ENCODE measurements at regions not wholly inside any gene's neighbourhood (a gene's known extent, or its start where the extent isn't known, plus 50 kb on each side); places are given as distances from the start of the nearest gene placed in this dataset.

DNA sequence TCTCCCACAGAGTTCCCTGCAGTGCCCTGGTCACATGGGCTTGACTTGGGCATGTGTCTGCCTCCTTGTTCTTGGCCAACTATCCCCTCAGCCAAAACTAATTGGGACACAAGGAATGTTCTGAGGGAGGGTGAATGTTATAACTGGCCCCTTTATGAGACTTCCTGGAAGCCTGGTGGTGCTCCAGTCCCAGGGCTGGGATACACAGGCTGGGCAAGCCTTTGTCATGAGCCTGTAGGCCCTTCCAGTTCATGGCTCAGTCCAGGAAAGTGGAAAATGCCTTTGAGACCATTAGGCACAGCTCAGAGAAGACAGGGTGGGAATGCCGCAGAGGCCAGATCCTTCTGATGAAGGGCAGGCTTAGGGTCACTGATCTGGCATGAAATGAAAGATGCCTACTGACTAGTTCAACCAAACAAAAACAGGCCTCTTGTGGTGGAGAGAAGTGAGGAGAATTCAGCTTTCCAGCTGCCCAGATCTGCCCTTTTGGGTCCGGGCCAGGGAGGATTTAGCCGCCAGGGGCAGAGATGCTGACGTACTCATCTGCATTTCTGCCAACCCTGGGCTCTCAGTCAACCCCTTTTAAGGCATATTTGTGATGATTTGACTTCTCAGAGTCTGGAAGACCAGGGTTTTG is 961.5 kb downstream of the KCNMA1 start:
- no peak overlapping the region for H3K27ac ChIP-seq (ENCODE audit: low read depth, low read length)
- no TSS peak for BruUV-seq (replicated peaks)
- H3K36me3 ChIP-seq (ENCODE audit: control insufficient read depth in 1 of 2, insufficient read depth in 2 of 2, low read length in 2 of 2), result no peaks in the 10 kb centered on the region
- H3K9me2 ChIP-seq (ENCODE audit: insufficient read depth), result no peaks in the 10 kb centered on the region
- 0 out of 2 replicates have a peak, but pooled peaks cover 11% of the 10 kb centered on the region for H3K27me3 ChIP-seq (ENCODE audit: insufficient read depth, low read length)
- no peak overlapping the region for H3K9ac ChIP-seq (ENCODE audit: low read length)
- no peaks in the 10 kb centered on the region for H3K79me2 ChIP-seq (ENCODE audit: insufficient read depth, low read length)
- ATAC-seq (no peak), DNase-seq (ENCODE audit: low read depth, low spot score) (no peak)
- no peaks in the 10 kb centered on the region for H4K20me1 ChIP-seq (ENCODE audit: insufficient read depth)
- ChIA-PET RAD21 (ENCODE audit: low non-redundant PET in 1 of 2, low total read pairs in 2 of 2, uncharacterized antibody in 2 of 2, unreplicated experiment in 2 of 2) (no interaction called here), POLR2A (no interaction called here), CTCF (no interaction called here)
- no peak overlapping the region for H3K4me2 ChIP-seq (ENCODE audit: low read length)
- intact Hi-C loops (cut with micrococcal nuclease), result no loop called here
- no peaks in the 10 kb centered on the region for H3K9me3 ChIP-seq (ENCODE audit: control insufficient read depth in 1 of 2, insufficient read depth in 1 of 2, low read depth in 1 of 2, low read length in 2 of 2)
- no peak overlapping the region for H2AFZ ChIP-seq (ENCODE audit: low read depth, low read length, poor library complexity, severe bottlenecking)
- no peaks in the 10 kb centered on the region for H3K4me1 ChIP-seq (ENCODE audit: control insufficient read depth in 1 of 2, insufficient read depth in 2 of 2, low read length in 2 of 2)
- H3K4me3 ChIP-seq (replicated peaks in 1 of 2; ENCODE audit: low read depth in 1 of 2, low read length in 2 of 2), result no peak overlapping the region
- no peak for TF ChIP-seq EZH2 (IDR thresholded peaks at IDR 0.05)
- no peak for TF ChIP-seq MAX (IDR thresholded peaks at IDR 0.05)
- TF ChIP-seq EZH2phosphoT487 (IDR thresholded peaks at IDR 0.05; ENCODE audit: borderline replicate concordance), result no peak
- TF ChIP-seq, protein P1, sequence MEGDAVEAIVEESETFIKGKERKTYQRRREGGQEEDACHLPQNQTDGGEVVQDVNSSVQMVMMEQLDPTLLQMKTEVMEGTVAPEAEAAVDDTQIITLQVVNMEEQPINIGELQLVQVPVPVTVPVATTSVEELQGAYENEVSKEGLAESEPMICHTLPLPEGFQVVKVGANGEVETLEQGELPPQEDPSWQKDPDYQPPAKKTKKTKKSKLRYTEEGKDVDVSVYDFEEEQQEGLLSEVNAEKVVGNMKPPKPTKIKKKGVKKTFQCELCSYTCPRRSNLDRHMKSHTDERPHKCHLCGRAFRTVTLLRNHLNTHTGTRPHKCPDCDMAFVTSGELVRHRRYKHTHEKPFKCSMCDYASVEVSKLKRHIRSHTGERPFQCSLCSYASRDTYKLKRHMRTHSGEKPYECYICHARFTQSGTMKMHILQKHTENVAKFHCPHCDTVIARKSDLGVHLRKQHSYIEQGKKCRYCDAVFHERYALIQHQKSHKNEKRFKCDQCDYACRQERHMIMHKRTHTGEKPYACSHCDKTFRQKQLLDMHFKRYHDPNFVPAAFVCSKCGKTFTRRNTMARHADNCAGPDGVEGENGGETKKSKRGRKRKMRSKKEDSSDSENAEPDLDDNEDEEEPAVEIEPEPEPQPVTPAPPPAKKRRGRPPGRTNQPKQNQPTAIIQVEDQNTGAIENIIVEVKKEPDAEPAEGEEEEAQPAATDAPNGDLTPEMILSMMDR (IDR thresholded peaks at IDR 0.05 in 2 of 3, conservative IDR thresholded peaks at IDR 0.05 in 1 of 3; ENCODE audit: borderline replicate concordance in 1 of 3, insufficient read depth in 1 of 3, low read depth in 2 of 3, low read length in 2 of 3), result no peak
- no peak for TF ChIP-seq POLR2AphosphoS5 (IDR thresholded peaks at IDR 0.05; ENCODE audit: low read depth, low read length)
- TF ChIP-seq TCF7L2 (IDR thresholded peaks at IDR 0.05; ENCODE audit: borderline replicate concordance, extremely low read depth, insufficient read depth, insufficient read length), result no peak
- no peak for TF ChIP-seq ZFX (IDR thresholded peaks at IDR 0.05)
- no peak for TF ChIP-seq SRF (IDR thresholded peaks at IDR 0.05; ENCODE audit: low read depth)
- TF ChIP-seq ELF1 (IDR thresholded peaks at IDR 0.05; ENCODE audit: borderline replicate concordance, low read depth), result no peak
- TF ChIP-seq, protein P2, sequence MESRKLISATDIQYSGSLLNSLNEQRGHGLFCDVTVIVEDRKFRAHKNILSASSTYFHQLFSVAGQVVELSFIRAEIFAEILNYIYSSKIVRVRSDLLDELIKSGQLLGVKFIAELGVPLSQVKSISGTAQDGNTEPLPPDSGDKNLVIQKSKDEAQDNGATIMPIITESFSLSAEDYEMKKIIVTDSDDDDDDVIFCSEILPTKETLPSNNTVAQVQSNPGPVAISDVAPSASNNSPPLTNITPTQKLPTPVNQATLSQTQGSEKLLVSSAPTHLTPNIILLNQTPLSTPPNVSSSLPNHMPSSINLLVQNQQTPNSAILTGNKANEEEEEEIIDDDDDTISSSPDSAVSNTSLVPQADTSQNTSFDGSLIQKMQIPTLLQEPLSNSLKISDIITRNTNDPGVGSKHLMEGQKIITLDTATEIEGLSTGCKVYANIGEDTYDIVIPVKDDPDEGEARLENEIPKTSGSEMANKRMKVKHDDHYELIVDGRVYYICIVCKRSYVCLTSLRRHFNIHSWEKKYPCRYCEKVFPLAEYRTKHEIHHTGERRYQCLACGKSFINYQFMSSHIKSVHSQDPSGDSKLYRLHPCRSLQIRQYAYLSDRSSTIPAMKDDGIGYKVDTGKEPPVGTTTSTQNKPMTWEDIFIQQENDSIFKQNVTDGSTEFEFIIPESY (IDR thresholded peaks at IDR 0.05; ENCODE audit: extremely low read depth, insufficient replicate concordance, low read length), result no peak
- TF ChIP-seq CBX3 (IDR thresholded peaks at IDR 0.05; ENCODE audit: low read depth), result no peak
- TF ChIP-seq REST (IDR thresholded peaks at IDR 0.05; ENCODE audit: low read depth), result no peak
- TF ChIP-seq ZNF274 (IDR thresholded peaks at IDR 0.05; ENCODE audit: low read depth, low read length), result no peak
- TF ChIP-seq, protein P3, sequence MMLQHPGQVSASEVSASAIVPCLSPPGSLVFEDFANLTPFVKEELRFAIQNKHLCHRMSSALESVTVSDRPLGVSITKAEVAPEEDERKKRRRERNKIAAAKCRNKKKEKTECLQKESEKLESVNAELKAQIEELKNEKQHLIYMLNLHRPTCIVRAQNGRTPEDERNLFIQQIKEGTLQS (IDR thresholded peaks at IDR 0.05), result no peak
- no peak for TF ChIP-seq SP1 (IDR thresholded peaks at IDR 0.05; ENCODE audit: low read depth)
- TF ChIP-seq FOSL1 (IDR thresholded peaks at IDR 0.05; ENCODE audit: low read depth), result no peak
- TF ChIP-seq RAD21 (IDR thresholded peaks at IDR 0.05; ENCODE audit: low read depth), result no peak
- no peak for TF ChIP-seq JUND (IDR thresholded peaks at IDR 0.05)
